ENCODE measurements at regions not wholly inside any gene's neighbourhood (a gene's known extent, or its start where the extent isn't known, plus 50 kb on each side); places are given as distances from the start of the nearest gene placed in this dataset.

- no peak for DNase-seq (ENCODE audit: insufficient read length, low spot score, missing footprints)
- Histone ChIP-seq H4K20me1 (ENCODE audit: insufficient read depth, low read length) (no peaks in the 10 kb centered on the region), H3K27ac (ENCODE audit: low read depth, low read length) (no peak overlapping the region)
These were observed 78.5 kb upstream of the PCDH8 start for GRCh38 chr13:52926971-52927370.

GRCh38 chr13:52925775-52926285, 77.4 kb upstream of the PCDH8 start:
- no peak overlapping the region for H3K27ac ChIP-seq (ENCODE audit: low read depth, low read length)
- no peaks in the 10 kb centered on the region for H3K36me3 ChIP-seq (ENCODE audit: insufficient read depth, low read length)
- DNase-seq (ENCODE audit: insufficient read length, low spot score, missing footprints): no peak
- no peaks in the 10 kb centered on the region for H3K9me3 ChIP-seq (ENCODE audit: low read depth, low read length)
- no peak overlapping the region for H3K4me2 ChIP-seq (ENCODE audit: insufficient read depth, low read length)
- TF ChIP-seq CTCF (IDR thresholded peaks at IDR 0.05; ENCODE audit: extremely low read depth, low read depth, low read length): no peak
- H2AFZ ChIP-seq (ENCODE audit: low read length): no peak overlapping the region
- no peaks in the 10 kb centered on the region for H3K4me1 ChIP-seq (ENCODE audit: insufficient read depth, low read length)
- H3K79me2 ChIP-seq (ENCODE audit: insufficient read depth, low read length): no peaks in the 10 kb centered on the region
- H3K4me3 ChIP-seq (ENCODE audit: insufficient read depth, low read length): no peak overlapping the region
- H4K20me1 ChIP-seq (ENCODE audit: insufficient read depth, low read length): no peaks in the 10 kb centered on the region
- no peaks in the 10 kb centered on the region for H3K27me3 ChIP-seq (ENCODE audit: insufficient read depth, low read length)

More at GRCh38 chr13:52926971-52927370, 78.5 kb upstream of the PCDH8 start:
- Histone ChIP-seq H3K4me2 (ENCODE audit: insufficient read depth, low read length) (no peak overlapping the region), H3K79me2 (ENCODE audit: insufficient read depth, low read length) (no peaks in the 10 kb centered on the region), H3K9me3 (ENCODE audit: low read depth, low read length) (no peaks in the 10 kb centered on the region), H3K4me1 (ENCODE audit: insufficient read depth, low read length) (no peaks in the 10 kb centered on the region), H3K36me3 (ENCODE audit: insufficient read depth, low read length) (no peaks in the 10 kb centered on the region), H2AFZ (ENCODE audit: low read length) (no peak overlapping the region), H3K4me3 (ENCODE audit: insufficient read depth, low read length) (no peak overlapping the region), H3K27me3 (ENCODE audit: insufficient read depth, low read length) (no peaks in the 10 kb centered on the region)
- no peak for TF ChIP-seq CTCF (IDR thresholded peaks at IDR 0.05; ENCODE audit: extremely low read depth, low read depth, low read length)

GRCh38 chr13:52925251-52925650, 76.8 kb upstream of the PCDH8 start:
- Histone ChIP-seq H3K79me2 (ENCODE audit: insufficient read depth, low read length) (no peaks in the 10 kb centered on the region), H3K9me3 (ENCODE audit: low read depth, low read length) (no peaks in the 10 kb centered on the region), H3K27me3 (ENCODE audit: insufficient read depth, low read length) (no peaks in the 10 kb centered on the region), H3K4me2 (ENCODE audit: insufficient read depth, low read length) (no peak overlapping the region), H2AFZ (ENCODE audit: low read length) (no peak overlapping the region), H4K20me1 (ENCODE audit: insufficient read depth, low read length) (no peaks in the 10 kb centered on the region), H3K27ac (ENCODE audit: low read depth, low read length) (no peak overlapping the region), H3K4me1 (ENCODE audit: insufficient read depth, low read length) (no peaks in the 10 kb centered on the region), H3K4me3 (ENCODE audit: insufficient read depth, low read length) (no peak overlapping the region), H3K36me3 (ENCODE audit: insufficient read depth, low read length) (no peaks in the 10 kb centered on the region)
- no peak for DNase-seq (ENCODE audit: insufficient read length, low spot score, missing footprints)
- no peak for TF ChIP-seq CTCF (IDR thresholded peaks at IDR 0.05; ENCODE audit: extremely low read depth, low read depth, low read length)

GRCh38 chr13:52924289-52925148, 76.1 kb upstream of the PCDH8 start:
- no peaks in the 10 kb centered on the region for H3K79me2 ChIP-seq (ENCODE audit: insufficient read depth, low read length)
- H3K4me3 ChIP-seq (ENCODE audit: insufficient read depth, low read length): no peak overlapping the region
- H4K20me1 ChIP-seq (ENCODE audit: insufficient read depth, low read length): no peaks in the 10 kb centered on the region
- H3K9me3 ChIP-seq (ENCODE audit: low read depth, low read length): no peaks in the 10 kb centered on the region
- H3K4me1 ChIP-seq (ENCODE audit: insufficient read depth, low read length): no peaks in the 10 kb centered on the region
- no peaks in the 10 kb centered on the region for H3K36me3 ChIP-seq (ENCODE audit: insufficient read depth, low read length)
- no peak overlapping the region for H2AFZ ChIP-seq (ENCODE audit: low read length)
- H3K27ac ChIP-seq (ENCODE audit: low read depth, low read length): no peak overlapping the region
- no peak for TF ChIP-seq CTCF (IDR thresholded peaks at IDR 0.05; ENCODE audit: extremely low read depth, low read depth, low read length)
- no peak for DNase-seq (ENCODE audit: insufficient read length, low spot score, missing footprints)
- H3K4me2 ChIP-seq (ENCODE audit: insufficient read depth, low read length): no peak overlapping the region
- H3K27me3 ChIP-seq (ENCODE audit: insufficient read depth, low read length): no peaks in the 10 kb centered on the region
